Smooth muscle cell (in vitro differentiated cells): ENCODE measurements at regions not wholly inside any gene's neighbourhood (a gene's known extent, or its start where the extent isn't known, plus 50 kb on each side); places are given as distances from the start of the nearest gene placed in this dataset.

Source experiments
- DNase-seq: peaks from one replicate; lab custom pipeline; 2025; ENCODE audit not compliant: unreplicated experiment; lab: John Stamatoyannopoulos, UW
- H2AFZ ChIP-seq: fragments of 200-600 bp; sonication (generic); 2 replicates; pipeline ENCODE4 v1.6.0; 2016; ENCODE audit warnings: antibody characterized with exemption, low read depth, mild to moderate bottlenecking
- H3F3A ChIP-seq: fragments of 200-600 bp; sonication (generic); 2 replicates; pipeline ENCODE4 v1.6.0; 2017; ENCODE audit warnings: antibody characterized with exemption, low read depth
- H3K27ac ChIP-seq: fragments of 200-600 bp; sonication (generic); 2 replicates; pipeline ENCODE4 v1.5.1; 2016; ENCODE audit warnings: low read depth, mild to moderate bottlenecking
- H3K27me3 ChIP-seq: fragments of 200-600 bp; sonication (generic); 2 replicates; pipeline ENCODE4 v1.6.1; 2016; ENCODE audit warnings: low read depth, mild to moderate bottlenecking
- H3K36me3 ChIP-seq: fragments of 200-600 bp; sonication (generic); 2 replicates; pipeline ENCODE4 v1.5.1; 2016; ENCODE audit warnings: low read depth
- H3K4me1 ChIP-seq: fragments of 200-600 bp; sonication (generic); 2 replicates; pipeline ENCODE4 v1.5.1; 2016; ENCODE audit warnings: low read depth
- H3K4me2 ChIP-seq: fragments of 200-600 bp; sonication (generic); 2 replicates; pipeline ENCODE4 v1.6.0; 2016; ENCODE audit warnings: mild to moderate bottlenecking
- H3K4me3 ChIP-seq: fragments of 200-600 bp; sonication (generic); 2 replicates; pipeline ENCODE4 v1.5.1; 2016; ENCODE audit warnings: mild to moderate bottlenecking
- H3K79me2 ChIP-seq: fragments of 200-600 bp; sonication (generic); 2 replicates; pipeline ENCODE4 v1.6.0; 2016; ENCODE audit warnings: low read depth, mild to moderate bottlenecking
- H3K9ac ChIP-seq: fragments of 200-600 bp; sonication (generic); 2 replicates; pipeline ENCODE4 v1.6.0; 2016; ENCODE audit warnings: low read depth
- H3K9me3 ChIP-seq: fragments of 200-600 bp; sonication (generic); replicated peaks from 2 replicates; pipeline ENCODE4 v1.5.1; 2016; ENCODE audit warnings: low read depth
- H4K20me1 ChIP-seq: fragments of 200-600 bp; sonication (generic); 2 replicates; pipeline ENCODE4 v1.6.0; 2016; ENCODE audit warnings: low read depth
- WGBS: methylation state at CpG from one replicate; pipeline ENCODE4 v1.1.7; 2016; ENCODE audit warnings: low lambda C conversion rate; 5-methylcytosine and 5-hydroxymethylcytosine counted together
- TF ChIP-seq, protein P1 (sequence below): fragments of 200-600 bp; sonication (generic); IDR thresholded peaks from 2 replicates; pipeline ENCODE4 v1.5.1; 2017; ENCODE audit warnings: borderline replicate concordance, mild to moderate bottlenecking, antibody characterized with exemption; ENCODE audit not compliant: insufficient read depth, poor library complexity, severe bottlenecking

- no peak overlapping the region for H3K27ac ChIP-seq
- DNase-seq = no peak
- no peaks in the 10 kb centered on the region for H3K9me3 ChIP-seq
Measured at GRCh38 chr5:3780278-3780677, 184.6 kb downstream of the IRX1 start.

DNA sequence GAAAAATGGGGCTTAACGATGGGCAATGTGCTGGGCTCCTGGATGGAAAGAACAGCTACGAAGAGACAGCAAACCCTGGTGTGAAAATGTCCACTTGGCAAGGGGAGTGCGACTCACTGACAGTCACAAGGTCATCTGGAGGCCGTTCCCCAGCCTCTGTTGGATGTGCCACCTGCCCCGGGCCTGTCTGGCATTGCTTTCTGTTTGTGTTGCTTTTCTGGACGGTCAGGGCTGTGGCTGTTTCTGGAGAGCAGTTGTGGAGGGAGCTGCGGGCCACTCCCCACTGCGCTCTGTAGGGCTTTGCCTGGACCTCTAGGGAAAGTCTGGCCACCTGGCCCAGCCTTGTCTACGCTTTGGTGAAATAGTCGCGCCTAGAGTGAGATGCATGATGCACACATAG lies 185.3 kb downstream of the IRX1 start:
- WGBS = 85% methylated on average over 11 of the region's 11 CpGs

More at GRCh38 chr5:3780278-3780677, 184.6 kb downstream of the IRX1 start:
- Histone ChIP-seq H3K27me3 (no peaks in the 10 kb centered on the region), H3F3A (no peaks in the 10 kb centered on the region), H3K4me2 (no peak overlapping the region), H3K4me1 (no peaks in the 10 kb centered on the region), H3K79me2 (no peaks in the 10 kb centered on the region), H4K20me1 (no peaks in the 10 kb centered on the region), H3K9ac (no peak overlapping the region), H2AFZ (no peak overlapping the region), H3K4me3 (no peak overlapping the region), H3K36me3 (no peaks in the 10 kb centered on the region)
- TF ChIP-seq, protein P1, sequence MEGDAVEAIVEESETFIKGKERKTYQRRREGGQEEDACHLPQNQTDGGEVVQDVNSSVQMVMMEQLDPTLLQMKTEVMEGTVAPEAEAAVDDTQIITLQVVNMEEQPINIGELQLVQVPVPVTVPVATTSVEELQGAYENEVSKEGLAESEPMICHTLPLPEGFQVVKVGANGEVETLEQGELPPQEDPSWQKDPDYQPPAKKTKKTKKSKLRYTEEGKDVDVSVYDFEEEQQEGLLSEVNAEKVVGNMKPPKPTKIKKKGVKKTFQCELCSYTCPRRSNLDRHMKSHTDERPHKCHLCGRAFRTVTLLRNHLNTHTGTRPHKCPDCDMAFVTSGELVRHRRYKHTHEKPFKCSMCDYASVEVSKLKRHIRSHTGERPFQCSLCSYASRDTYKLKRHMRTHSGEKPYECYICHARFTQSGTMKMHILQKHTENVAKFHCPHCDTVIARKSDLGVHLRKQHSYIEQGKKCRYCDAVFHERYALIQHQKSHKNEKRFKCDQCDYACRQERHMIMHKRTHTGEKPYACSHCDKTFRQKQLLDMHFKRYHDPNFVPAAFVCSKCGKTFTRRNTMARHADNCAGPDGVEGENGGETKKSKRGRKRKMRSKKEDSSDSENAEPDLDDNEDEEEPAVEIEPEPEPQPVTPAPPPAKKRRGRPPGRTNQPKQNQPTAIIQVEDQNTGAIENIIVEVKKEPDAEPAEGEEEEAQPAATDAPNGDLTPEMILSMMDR = no peak
- WGBS = 86% methylated on average over 7 of the region's 7 CpGs

DNA sequence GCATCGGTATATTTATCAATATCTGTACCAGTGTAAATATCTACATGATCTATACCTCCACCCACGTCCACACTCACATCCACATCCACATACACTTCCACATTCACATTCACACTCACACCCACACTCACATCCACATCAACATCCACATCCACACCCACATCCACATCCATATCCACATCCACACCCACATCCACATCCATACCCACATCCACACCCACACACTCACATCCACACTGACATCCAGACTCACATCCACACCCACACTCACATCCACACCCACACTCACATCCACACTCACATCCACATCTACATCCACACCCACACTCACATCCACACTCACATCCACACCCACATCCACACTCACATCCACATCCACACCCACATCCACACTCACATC lies 189.2 kb downstream of the IRX1 start:
- no peaks in the 10 kb centered on the region for H3K9me3 ChIP-seq
- H3K4me3 ChIP-seq = no peak overlapping the region
- TF ChIP-seq, protein P1 = no peak
- peaks cover 26% of the 10 kb centered on the region for H3K27me3 ChIP-seq
- 85% methylated on average over 2 of the region's 2 CpGs for WGBS
- no peaks in the 10 kb centered on the region for H3K79me2 ChIP-seq
- H3K9ac ChIP-seq = no peak overlapping the region
- DNase-seq = no peak
- no peaks in the 10 kb centered on the region for H3K4me1 ChIP-seq
- H4K20me1 ChIP-seq = no peaks in the 10 kb centered on the region
- H3K27ac ChIP-seq = no peak overlapping the region
- no peak overlapping the region for H3K4me2 ChIP-seq
- H3F3A ChIP-seq = no peaks in the 10 kb centered on the region
- H3K36me3 ChIP-seq = no peaks in the 10 kb centered on the region
- no peak overlapping the region for H2AFZ ChIP-seq

More for the DNA sequence above, 185.3 kb downstream of the IRX1 start:
- H3K27me3 ChIP-seq = no peaks in the 10 kb centered on the region
- H3K79me2 ChIP-seq = no peaks in the 10 kb centered on the region
- no peaks in the 10 kb centered on the region for H3F3A ChIP-seq
- DNase-seq = no peak
- TF ChIP-seq, protein P1 = no peak
- no peak overlapping the region for H3K9ac ChIP-seq
- no peaks in the 10 kb centered on the region for H3K36me3 ChIP-seq
- H4K20me1 ChIP-seq = no peaks in the 10 kb centered on the region
- H3K4me3 ChIP-seq = no peak overlapping the region
- H2AFZ ChIP-seq = no peak overlapping the region
- H3K4me1 ChIP-seq = no peaks in the 10 kb centered on the region
- H3K27ac ChIP-seq = no peak overlapping the region
- H3K4me2 ChIP-seq = no peak overlapping the region
- no peaks in the 10 kb centered on the region for H3K9me3 ChIP-seq

DNA sequence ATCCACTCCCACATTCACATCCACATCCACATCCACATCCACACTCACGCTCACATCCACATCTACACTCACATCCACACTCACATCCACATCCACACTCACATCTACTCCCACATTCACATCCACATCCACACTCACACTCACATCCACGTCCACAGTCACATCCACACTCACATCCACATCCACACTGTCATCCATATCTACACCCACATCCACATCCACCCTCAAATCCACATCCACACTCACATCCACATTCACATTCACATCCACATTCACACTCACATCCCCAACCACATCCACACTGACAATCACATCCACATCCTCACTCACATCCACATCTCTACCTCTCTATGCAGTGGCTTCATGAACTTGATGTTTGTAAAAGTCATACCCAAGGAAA lies 190.5 kb downstream of the IRX1 start:
- TF ChIP-seq, protein P1 = no peak
- H3K4me2 ChIP-seq = no peak overlapping the region
- no peak overlapping the region for H3K9ac ChIP-seq
- H3K4me1 ChIP-seq = no peaks in the 10 kb centered on the region
- no peak overlapping the region for H3K27ac ChIP-seq
- H2AFZ ChIP-seq = no peak overlapping the region
- H3K27me3 ChIP-seq = peaks cover 26% of the 10 kb centered on the region
- no peaks in the 10 kb centered on the region for H3K79me2 ChIP-seq
- no peak overlapping the region for H3K4me3 ChIP-seq
- H3K36me3 ChIP-seq = no peaks in the 10 kb centered on the region
- 72% methylated on average over 2 of the region's 2 CpGs for WGBS
- no peak for DNase-seq
- H3K9me3 ChIP-seq = no peaks in the 10 kb centered on the region
- no peaks in the 10 kb centered on the region for H4K20me1 ChIP-seq
- H3F3A ChIP-seq = no peaks in the 10 kb centered on the region
